GM03348 (cell line): ENCODE measurements at regions not wholly inside any gene's neighbourhood (a gene's known extent, or its start where the extent isn't known, plus 50 kb on each side); places are given as distances from the start of the nearest gene placed in this dataset.
"Not testable (repeated sequence)": the region's sequence is repeated elsewhere in the genome, so short reads cannot be mapped to it uniquely, and the experiment has no call there.

Experiments used
- DNase-seq: peaks from one replicate; pipeline ENCODE4 v3.0.0; 2012; ENCODE audit warnings: low spot score

- no peak for DNase-seq
Measured at GRCh38 chr1:37162059-37162458, 127.7 kb upstream of the GRIK3 start.

- no peak for DNase-seq
Measured at GRCh38 chr1:37166005-37166404, 131.7 kb upstream of the GRIK3 start.

GRCh38 chr1:37167479-37167878 is 133.2 kb upstream of the GRIK3 start:
- no peak for DNase-seq

DNA sequence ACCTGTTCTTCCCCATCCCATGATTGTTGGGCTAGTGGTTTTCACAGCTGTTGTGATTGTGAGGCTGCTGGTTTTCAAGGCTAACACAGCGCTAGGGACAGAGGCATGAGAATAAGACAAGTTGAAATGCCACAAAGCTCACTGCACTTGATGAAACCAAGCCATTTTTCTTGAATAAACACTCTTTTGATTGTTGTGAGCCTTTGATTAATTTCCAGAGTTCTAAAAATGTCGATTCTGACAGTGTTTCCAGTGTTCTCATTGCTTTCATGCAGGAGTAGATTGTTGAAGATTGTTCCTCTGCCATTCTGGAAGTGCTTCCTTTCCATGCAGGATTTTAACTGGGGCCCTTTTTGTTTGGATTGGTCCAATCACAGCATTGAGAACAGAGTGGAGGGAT is 134.9 kb upstream of the GRIK3 start:
- no peak for DNase-seq

DNA sequence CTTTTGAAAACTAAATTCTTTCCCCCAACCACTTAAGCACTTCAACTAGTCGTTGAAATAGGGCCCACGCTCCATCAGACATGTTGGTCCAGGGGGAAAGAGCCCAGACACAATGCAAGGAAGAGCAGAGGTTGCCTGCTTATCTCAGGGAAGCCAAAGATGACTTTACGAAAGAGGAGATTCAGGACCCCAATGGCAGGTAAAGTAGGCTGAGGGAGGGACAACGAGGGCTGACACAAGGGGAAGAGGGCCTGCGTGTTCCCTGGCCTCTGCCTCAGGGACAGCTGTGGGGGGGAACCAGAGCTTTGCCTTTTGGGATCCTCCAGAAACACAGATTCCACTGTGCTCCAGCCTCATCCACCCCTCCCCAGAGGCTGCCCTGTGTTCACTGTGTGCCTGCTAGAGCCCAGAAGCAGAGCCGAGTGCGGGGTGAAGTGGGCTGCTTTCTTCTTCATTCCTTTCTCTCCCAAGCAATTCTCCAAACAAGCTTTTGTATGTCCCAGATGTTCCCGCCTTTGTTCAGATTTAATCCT is 135.5 kb upstream of the GRIK3 start:
- DNase-seq = no peak

GRCh38 chr1:37171691-37172090 is 137.4 kb upstream of the GRIK3 start:
- DNase-seq = no peak

GRCh38 chr1:37174341-37174740 is 140.0 kb upstream of the GRIK3 start:
- DNase-seq = no peak

DNA sequence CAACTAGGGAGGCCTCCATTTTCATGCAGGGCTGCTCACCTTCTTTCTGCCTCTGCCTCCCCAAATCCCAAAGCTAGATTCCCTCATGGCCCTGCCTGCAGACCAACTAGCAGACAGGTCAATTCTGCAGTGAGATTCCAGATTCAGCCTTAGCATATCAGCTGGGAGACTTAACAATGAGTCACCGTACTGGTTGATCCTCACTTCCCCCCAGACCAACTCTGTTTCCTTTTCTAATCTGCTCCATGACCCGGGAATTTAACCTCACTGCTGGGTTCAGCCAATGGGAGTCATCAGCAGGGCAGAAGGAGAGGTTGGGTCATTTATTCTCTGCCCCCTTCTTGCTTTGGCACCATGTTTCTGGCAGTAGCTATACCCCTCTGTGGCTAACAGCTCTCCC is 140.6 kb upstream of the GRIK3 start:
- DNase-seq = no peak

DNA sequence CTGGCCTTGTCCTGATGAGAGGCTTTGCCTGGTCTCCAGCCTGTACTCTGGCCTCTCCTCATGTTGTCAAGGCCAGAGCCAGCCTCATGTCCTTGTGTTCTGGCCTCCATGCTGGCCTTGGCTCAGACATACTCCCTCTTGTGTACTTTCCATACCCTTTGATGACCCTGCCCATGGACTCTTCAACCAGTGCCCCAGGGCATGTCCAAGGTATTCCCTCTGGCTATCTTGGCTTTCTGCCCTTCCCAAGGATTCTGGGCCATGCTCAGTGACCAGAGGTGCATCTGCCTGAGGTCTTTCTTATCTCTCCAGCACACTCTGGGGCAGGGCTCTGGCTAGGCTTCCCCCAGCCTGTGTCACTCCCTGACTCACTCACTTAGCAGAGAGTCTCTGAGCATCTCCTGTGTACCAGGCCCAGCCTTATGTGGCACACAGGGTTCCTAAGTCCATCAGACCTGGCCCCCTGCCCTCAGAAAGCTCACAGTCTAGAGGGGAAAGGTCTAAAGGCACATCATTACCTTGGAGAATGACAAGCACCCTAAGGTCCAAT is 141.4 kb upstream of the GRIK3 start:
- DNase-seq = no peak

DNA sequence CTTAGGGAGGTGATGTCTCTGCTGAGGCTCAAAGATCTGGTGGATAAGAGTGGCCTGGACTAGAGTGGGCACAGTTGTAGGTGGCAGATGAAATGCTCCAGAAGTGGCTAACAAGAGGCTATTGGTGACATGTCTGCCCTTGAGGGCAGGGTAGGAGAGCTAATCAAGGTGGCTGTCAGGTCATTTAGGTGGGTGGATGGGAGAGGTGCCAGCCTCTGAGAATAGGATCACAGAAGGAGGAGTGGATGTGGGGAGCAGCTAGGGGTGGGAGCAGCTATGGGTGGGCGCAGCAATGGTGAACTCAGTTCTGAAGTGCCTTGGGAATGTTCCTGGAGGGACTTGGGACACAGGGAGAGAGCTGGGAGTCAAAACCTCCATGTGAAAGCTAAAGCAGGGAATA is 142.0 kb upstream of the GRIK3 start:
- no peak for DNase-seq

DNA sequence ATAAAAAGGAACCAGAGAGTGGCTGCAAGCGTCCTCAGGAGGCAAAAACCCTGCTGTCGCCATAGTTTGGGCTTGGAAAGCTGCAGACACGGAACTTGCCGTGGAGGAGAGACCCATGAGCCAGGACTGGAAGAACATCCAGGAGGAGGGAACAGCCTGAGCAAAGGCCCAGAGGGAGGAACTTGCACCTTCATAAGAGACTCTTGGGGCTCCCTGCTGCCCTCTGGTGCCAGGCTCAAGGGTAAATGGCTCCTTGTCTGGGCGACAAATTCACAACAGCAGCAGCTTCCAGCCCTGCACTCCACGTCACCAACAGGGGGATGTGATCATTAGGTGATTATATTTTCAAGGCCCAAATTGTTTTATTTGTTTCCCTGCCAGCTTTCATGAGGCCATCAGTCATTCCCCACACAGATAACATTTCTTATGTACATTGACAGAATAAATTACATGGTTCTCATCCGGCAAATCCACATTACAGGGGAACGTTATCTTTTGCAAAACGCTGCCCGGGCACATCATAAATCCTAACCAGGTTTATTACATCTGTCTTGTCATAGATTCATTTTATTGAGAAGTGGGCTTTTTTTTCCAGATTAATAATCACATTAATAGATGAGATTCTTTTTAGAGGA is 143.0 kb upstream of the GRIK3 start:
- DNase-seq = no peak

DNA sequence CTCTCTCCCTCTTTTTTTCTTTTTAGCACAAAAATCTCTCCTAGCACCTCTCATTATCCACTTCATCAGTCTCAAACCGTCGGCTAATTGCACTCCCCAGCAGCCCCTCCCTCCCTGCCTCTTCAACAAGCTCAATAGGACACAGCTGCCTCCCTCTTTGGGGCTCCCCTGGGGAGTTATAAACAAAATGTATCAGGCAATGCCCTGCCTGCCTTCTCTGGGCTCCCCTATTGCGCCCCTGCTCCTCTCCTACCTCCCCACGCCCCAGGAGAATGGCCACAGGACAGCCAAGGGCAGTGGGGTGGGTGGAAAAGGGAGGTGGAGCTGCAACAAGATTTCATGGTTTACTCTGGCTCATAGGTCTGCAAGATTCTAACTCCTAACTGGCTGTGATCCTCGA is 147.1 kb upstream of the GRIK3 start:
- no peak for DNase-seq

GRCh38 chr1:37184789-37185188 is 150.5 kb upstream of the GRIK3 start:
- no peak for DNase-seq

GRCh38 chr1:37186246-37186756 is 152.0 kb upstream of the GRIK3 start:
- DNase-seq = no peak

DNA sequence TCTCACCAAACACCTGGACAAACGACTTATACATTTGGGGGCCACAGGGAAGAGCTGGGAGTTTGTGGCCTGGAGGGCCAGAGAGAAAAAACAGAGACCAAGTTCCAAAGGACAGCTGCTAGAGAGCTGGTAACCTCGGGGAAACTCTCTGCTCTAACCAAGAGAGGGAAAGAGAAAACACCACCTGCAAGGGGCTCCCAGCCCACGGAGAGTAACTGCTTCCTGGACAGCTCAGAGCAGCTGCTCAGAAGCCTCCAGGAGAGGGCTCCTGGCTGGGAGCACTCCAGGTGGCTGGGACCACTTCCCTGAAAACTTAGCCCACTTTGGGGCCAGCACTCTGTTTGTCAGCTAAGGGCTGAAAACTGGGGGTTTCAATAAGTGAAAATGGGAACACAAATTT is 154.8 kb upstream of the GRIK3 start:
- DNase-seq = no peak

DNA sequence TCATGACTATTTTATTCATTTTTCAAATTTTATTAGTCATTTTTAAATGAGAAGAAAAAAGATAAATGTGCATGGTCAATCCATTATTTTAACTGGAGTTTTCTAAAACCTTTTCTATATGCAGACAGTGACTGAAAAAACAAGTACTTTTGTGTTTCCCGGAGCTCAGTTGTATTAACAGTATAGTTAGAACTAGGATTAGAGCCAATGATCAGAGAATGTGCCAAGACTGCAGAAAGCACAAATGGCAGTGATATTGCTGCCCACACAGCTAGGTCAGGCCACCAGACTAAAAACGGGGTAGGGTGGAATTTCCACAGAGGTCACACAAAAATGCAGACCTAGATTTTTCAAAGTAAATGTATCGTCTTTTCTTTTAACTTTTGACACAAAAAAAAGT is 163.1 kb upstream of the GRIK3 start:
- DNase-seq = no peak

GRCh38 chr1:37214305-37214704 is 180.0 kb upstream of the GRIK3 start:
- not testable (repeated sequence) for DNase-seq

DNA sequence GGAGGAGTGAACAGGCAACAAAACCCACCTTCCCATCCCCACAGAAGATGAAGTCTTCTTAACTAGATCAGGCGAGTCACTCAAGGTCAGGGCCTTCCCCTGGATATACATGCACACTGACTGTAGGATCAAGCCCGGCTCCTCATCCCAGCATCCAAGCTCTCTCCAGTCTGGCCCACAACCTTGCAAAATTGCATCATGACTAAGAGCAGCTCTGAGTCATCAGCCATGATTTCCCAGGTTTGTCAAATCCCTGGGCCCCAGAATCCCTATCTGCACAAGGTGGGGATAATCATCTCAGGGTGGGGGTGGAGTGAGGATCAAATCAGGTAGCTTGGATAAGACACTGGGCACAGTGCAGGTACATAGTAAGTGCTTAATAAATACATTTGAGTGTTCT is 199.3 kb upstream of the GRIK3 start:
- no peak for DNase-seq

GRCh38 chr1:37234941-37235418 is 200.7 kb upstream of the GRIK3 start:
- DNase-seq = no peak

DNA sequence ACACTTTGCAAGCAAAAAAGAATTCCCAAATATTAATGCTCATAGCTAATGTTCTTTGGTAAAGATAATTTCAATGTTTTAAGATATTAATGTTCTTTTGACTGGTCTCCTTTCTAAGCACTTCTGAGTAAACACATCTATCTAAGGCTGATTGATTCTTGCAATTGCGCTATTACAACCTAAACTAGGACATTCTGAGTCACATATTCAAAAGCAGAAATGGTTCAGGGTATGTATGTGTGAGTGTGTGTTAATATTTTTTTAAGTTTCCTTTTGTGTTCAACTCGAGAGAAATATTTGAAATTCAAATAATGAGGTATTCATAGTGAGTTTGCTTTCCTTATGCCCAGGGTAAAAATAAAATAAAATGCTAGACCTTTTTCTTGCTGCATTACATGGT is 203.6 kb upstream of the GRIK3 start:
- DNase-seq = no peak

GRCh38 chr1:37238364-37239224 is 204.3 kb upstream of the GRIK3 start:
- DNase-seq = no peak

- DNase-seq = no peak
Measured at GRCh38 chr1:37239225-37239740, 205.0 kb upstream of the GRIK3 start.

GRCh38 chr1:37240897-37241296 is 206.6 kb upstream of the GRIK3 start:
- DNase-seq = no peak
